NCI-H526 treated with DMSO at 0.1 percent for 48 hours (cell line): ENCODE measurements at regions not wholly inside any gene's neighbourhood (a gene's known extent, or its start where the extent isn't known, plus 50 kb on each side); places are given as distances from the start of the nearest gene placed in this dataset.
A peak's percentile ranks its signal among the peaks of the same experiment; 100 is the strongest.
"Not testable (repeated sequence)": the region's sequence is repeated elsewhere in the genome, so short reads cannot be mapped to it uniquely, and the experiment has no call there.

Source experiments
- DNase-seq: peaks from one replicate; lab custom pipeline; 2025; lab: John Stamatoyannopoulos, UW

GRCh38 chr6:82584194-82584695 lies 220.6 kb downstream of the TPBG start:
- no peak for DNase-seq

DNA sequence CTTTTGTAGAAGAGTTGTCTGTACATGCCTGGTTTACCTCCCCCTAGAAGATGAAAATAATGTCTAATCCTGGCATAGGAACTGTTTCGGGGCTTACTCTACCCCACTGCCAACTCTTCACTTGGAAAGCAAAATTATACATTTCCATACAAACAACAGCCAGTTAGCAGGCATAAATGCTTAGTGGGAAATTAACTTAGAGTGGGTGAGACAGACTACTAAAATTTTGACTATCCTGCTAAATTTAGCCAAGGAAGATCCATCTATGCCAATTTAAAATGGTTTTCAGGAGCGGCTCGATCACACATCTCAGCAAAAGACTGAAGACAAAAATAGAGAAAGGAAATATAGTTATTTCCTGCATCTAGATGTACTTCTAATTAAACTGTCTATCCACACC lies 221.2 kb downstream of the TPBG start:
- DNase-seq = no peak

DNA sequence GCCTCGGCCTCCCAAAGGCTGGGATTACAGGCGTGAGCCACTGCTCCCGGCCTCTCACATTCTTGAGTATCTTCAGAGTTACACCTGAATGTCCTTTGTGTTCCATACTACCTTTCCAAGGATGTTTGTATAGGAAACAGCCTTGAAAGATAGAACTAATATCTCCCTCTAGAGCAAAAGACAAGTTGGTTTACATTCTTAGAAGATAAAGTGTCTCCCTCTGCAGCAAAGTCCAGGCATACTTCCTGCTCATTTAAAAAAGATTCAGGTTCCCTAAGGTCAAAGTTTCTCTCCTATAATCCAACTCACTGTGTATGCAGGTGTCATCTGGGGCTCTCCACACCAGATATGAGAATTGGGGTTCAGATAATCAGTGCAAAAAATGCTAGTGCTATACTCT lies 224.4 kb downstream of the TPBG start:
- peak; percentile 5 for DNase-seq

DNA sequence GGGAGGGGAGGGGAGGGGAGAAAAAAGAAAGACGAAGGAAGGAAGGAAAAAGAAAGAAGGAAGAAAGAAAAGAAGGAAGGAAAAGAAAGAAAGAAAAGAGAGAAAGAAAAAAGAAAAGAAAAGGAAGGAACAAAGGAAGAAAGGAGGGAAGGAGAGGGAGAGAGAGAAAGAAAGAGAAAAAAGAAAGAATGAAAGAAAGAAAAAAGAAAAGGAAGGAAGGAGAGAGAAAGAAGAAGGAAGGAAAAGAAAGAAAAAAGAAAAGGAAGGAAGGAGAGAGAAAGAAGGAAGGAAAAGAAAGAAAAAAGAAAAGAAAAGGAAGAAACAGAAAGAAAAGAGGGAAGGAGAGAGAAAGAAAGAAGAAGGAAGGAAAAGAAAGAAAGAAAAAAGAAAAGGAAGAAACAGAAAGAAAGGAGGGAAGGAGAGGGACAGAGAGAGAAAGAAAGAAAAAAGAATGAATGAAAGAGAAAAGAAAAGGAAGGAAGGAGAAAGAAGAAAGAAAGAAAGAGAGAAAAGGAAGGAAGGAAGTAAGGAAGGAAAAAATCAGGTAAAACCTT lies 225.3 kb downstream of the TPBG start:
- no peak for DNase-seq

- peak; percentile 70 for DNase-seq
Observed at GRCh38 chr6:82589509-82590206, 226.0 kb downstream of the TPBG start.

DNA sequence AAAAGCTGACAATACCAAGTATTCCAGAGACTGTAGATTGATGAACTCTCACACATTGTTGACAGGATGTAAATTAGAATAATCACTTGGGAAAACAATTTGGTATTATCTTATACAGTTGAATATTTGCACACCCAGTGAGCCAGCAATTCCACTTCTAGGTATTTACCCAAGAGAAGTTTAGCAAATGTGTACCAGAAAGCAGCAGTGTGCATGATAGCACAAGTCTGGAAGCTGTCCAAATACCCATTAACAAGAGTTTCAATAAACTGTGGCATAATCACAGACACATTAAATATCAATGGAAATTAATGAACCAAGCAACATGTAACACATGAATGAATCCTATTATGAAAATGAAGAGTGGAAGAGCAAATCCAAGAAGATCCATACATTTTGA lies 233.6 kb downstream of the TPBG start:
- DNase-seq = peak; percentile 44

DNA sequence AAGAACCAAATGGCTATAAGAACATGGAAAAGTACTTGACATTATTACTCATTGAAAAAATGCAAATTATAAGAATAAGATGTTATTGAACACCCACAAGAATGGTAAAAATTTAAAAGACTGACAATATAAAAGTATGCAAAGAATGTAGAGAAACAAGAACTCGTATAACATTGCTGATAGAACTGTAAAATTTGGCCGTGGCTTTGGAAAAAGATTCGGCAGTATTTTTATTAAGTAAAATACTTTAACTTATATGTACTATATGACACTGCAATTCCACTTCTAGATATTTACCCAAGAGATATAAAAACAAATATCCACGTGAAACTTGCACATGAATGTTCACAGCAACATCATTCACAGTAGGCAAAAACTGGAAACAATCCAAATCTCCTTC lies 239.2 kb downstream of the TPBG start:
- DNase-seq = no peak

DNA sequence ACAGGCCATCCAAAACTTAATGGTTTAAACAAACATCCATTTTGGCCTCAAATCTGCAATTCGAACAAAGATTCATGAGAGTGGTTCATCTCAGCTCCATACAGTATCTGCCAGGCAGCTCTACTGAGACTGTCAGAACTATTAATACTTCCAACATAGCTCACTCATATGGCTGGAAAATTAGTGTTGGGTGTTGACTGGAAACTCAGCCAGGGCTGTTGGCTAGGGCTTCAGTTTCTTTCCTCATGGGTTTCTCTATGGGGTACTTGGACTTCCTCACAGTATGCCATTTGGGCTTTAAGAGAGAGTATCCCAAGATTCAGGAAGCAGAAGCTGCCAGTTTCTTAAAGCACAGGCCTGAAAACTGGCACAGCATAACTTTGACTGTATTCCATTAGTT lies 240.3 kb downstream of the TPBG start:
- DNase-seq = no peak

DNA sequence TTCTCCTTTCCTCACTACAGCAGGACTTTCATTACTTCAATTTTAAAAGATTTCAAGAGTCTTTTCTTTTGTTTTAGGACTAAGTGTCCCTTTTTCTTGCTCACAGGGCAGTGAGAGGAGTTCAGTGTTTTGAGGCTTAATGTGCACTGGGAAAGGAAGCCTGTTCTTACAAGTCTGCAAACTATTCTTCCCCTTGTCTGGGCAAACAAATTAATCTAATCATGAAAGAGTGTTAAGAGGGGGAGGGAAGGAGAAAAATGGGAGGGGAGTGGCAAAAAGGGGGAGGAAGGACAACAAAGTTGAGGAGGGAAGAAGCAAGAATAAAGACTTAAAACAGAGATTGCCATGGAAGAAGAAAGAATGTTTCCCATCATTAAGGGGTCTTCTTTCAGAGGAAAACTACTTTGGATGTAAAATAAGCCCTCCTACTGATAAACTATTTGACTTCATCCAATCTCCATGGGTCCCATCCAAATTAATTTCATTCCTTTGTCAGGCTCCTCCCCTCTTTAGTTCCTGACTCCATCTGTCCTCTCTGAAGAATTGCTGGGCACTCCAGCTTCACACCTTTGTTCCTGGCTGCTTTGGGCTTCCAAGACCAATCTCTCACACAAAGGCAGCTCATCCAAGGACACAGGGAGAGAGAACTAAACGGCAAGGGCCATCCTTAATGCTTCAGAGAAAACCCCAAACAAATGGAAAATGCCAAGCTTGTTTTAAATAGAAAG lies 244.5 kb downstream of the TPBG start:
- no peak for DNase-seq

DNA sequence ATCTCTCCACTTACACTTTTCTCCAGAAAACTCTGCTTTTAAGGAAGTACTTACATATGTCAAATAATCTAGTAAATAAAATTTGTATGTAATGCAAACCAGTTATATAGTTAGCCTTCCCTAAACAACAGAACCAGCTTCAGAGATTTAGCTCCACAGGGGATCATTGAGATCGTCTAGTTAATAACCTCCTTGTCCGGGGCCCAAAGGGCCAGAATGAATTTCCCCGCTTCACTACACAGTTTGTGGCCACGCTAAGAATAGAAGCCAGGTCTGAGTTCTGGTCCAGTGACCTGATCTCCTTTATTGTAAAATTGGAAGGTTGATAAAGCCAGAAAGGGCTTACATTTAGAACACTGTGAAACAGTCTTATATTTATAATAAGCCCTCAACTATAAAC lies 245.2 kb downstream of the TPBG start:
- DNase-seq = no peak

DNA sequence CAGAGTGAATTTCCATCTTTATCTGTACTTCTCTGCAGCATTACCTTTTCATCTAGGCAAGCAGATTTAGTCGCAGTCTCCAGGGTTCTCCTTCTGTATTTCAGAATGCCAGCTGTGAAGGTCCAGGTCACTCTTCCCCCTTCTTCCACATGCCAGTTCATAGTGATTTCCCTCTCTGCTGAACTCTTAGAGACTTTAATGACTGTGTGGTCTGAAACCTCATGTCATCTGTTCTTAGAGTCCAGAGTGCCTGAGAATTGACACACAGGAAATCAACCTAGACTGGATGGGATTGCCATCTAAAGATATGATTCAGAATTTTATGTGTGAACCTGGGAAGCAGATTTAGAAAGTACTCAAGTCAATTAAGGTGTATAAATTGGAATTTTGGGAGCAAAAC lies 248.1 kb downstream of the TPBG start:
- DNase-seq = no peak

DNA sequence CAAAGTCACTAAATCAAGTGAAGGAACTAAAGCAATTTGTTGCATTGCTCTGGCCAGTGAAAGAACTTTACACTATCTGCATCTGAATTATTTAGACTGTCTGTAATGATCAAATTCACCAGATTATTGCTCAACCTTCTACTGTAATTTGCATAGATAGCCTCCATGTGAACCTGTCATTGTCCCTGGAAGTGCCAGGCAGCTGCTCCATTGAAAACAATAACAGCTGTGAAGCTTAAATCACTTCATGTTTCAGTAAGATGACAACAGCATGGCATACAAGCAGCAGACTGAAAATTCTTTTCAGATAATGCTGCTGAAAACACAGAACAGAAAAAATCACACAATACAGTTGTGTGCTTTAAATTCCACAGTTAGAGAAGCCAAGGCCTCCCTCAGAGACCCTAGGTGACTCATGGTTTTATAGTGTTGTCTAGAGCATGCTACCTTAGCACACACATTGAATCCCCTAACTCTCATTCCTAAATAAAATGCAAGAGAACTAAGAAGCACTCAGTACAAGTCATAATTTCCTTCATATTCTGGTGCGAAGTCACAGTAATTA lies 248.9 kb downstream of the TPBG start:
- no peak for DNase-seq

GRCh38 chr6:82614518-82614917 lies 250.9 kb downstream of the TPBG start:
- no peak for DNase-seq

DNA sequence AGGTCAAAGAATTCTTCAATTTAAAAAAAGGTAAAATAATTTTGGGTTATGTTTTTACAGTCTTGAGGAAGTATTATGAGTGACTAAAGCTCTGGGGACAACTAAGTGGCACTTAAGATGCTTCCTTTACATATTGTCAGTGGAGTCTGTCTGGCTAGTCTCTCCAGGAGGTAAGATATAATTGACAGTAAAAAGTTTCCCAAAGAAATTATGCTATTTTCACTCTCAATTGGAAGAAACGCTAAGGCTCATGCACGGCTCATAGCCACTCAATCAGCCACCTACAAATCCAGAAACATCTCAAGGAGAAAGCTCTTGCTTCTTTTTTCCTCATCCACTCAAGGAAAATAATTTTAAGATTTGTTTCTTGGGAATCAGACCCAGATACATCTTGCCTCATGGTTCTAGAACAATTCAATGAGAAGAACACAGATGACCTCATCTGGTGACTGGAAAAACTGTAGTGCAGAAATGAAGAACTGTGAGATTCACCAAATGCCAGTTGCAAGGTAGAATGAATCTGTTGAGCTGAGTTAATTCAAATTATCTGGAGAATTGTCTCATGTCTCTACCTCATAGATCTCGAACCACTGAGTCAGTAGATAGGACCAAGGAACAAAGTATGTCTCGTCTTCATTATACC lies 252.9 kb downstream of the TPBG start:
- DNase-seq = no peak

DNA sequence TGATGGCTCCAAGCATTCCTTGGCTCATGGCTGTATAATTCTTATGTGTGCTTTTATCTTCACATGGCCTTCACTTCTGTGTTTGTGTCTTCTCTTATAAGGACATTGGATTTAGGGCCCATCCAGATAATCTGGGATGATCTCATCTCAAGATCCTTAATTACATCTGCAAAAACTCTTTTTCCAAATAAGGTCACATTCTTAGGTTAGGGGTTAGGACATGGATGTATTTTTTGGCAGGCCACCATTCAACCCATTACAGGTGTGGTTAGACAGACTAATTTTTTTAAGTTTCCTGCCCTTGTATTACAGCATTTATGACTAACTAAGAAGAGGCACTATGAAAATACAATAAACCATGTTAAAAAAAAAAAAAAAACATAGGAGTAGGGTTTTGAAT lies 254.0 kb downstream of the TPBG start:
- DNase-seq = no peak

DNA sequence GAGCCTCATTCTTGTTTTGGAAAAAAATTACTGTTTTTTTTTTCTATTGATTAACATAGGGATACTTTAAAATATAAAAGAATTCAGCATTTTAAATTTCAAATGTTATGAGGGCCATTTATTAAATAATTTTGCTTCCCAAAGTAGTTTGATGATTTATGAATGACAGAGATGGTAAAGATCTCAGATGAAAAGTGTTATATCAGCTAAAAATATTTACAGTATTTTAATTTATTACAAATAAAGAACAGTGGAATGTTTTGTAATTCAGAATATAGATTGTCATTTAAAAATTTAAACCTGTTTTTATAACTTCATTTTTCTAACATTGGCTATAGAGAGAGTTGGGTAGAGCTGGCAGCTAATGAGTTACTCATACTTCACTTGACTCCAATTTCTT lies 256.0 kb downstream of the TPBG start:
- DNase-seq = no peak

GRCh38 chr6:82622461-82622860 lies 258.8 kb downstream of the TPBG start:
- DNase-seq = no peak

GRCh38 chr6:82624251-82624650 lies 260.6 kb downstream of the TPBG start:
- DNase-seq = no peak

- DNase-seq = not testable (repeated sequence)
Observed at GRCh38 chr6:82626946-82627345, 263.3 kb downstream of the TPBG start.

DNA sequence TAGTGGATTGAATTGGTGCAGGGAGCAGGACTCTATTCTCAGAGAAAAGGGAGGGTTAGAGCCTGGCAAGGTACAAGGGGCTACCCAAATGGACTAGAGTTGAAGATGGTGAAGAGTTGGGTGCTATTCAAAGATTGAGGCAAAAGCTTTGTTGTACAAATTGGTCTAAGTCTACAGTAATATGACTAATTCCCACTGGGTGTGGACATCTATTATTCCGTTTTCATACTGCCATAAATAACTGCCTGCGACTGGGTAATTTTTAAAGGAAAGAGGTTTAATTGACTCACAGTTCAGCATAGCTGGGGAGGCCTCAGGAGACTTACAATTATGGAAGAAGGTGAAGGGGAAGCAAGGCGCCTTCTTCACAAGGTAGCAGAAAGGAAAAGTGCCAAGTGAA lies 266.3 kb downstream of the TPBG start:
- DNase-seq = no peak

DNA sequence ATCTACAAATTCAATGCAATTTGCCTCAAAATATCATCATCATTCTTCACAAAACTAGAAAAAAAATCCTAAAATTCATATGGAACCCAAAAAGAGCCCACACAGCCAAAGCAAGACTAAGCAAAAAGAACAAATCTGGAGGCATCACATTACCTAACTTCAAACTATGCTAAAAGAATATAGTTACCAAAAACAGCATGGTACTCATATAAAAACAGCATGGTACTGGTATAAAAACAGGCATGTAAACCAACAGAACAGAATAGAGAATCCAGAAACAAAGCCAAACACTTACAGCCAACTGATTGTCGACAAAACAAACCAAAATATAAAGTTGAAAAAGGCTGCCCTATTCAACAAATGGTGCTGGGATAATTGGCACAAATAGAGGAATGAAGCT lies 278.1 kb downstream of the TPBG start:
- no peak for DNase-seq

GRCh38 chr6:82645536-82646230 lies 282.1 kb downstream of the TPBG start:
- DNase-seq = no peak
